Caki2 (cell line): ENCODE measurements at regions not wholly inside any gene's neighbourhood (a gene's known extent, or its start where the extent isn't known, plus 50 kb on each side); places are given as distances from the start of the nearest gene placed in this dataset.
"Not testable (repeated sequence)": the region's sequence is repeated elsewhere in the genome, so short reads cannot be mapped to it uniquely, and the experiment has no call there.

Experiments
- DNase-seq: peaks from one replicate; pipeline ENCODE4 v3.0.0-alpha.2; 2015; ENCODE audit warnings: low read depth
- in situ Hi-C: cut with HindIII; loops from 2 replicates; pipeline ENCODE4 v1.10.0; 2016; ENCODE audit warnings: low sequenced_read_pairs, low pct_unique_long_range_greater_than_20kb, mixed read lengths

GRCh38 chr7:81235997-81236396 lies 317.1 kb upstream of the SEMA3C start:
- DNase-seq: no peak
- in situ Hi-C loops: no loop called here

- no peak for DNase-seq
Measured at GRCh38 chr7:81234896-81235295, 316.0 kb upstream of the SEMA3C start.

GRCh38 chr7:81233208-81233940 lies 314.5 kb upstream of the SEMA3C start:
- DNase-seq: no peak
- in situ Hi-C loops: no loop called here

More at GRCh38 chr7:81234896-81235295, 316.0 kb upstream of the SEMA3C start:
- in situ Hi-C loops: no loop called here

GRCh38 chr7:81232084-81232799 lies 313.4 kb upstream of the SEMA3C start:
- in situ Hi-C loops: no loop called here
- DNase-seq: no peak

GRCh38 chr7:81231301-81231838 lies 312.5 kb upstream of the SEMA3C start:
- DNase-seq: no peak
- in situ Hi-C loops: no loop called here

DNA sequence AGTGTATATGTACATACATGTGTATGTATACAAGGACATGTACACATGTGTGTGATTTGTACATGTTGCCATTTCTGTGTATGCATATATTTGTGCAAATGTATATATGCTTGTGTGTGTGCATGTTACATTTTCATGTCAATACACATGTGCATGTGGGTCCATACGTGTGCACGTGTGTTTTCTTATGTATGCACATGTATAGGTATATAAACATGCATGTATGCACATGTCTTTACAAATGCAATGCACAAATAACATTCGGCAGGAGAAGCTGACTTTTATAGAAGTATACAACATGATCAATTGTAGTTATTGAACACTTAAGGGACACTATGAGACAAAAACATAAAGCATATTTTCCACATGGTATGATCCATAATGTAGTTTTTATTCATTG lies 307.4 kb upstream of the SEMA3C start:
- DNase-seq: no peak
- in situ Hi-C loops: no loop called here

DNA sequence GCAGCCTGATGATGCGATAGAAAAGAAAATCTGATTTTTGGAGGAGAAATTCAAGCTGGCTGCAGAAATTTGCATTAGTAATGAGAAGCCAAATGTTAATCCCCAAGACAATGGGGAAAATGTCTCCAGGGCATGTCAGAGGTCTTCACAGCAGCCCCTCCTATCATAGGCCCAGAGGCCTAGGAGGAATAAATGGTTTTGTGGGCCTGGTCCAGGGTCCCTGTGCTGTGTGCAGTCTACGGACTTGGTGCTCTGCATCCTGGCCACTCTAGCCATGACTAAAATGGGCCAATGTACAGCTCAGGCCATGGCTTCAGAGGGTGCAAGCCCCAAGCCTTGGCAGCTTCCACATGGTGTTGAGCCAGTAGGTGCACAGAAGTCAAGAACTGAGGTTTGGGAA lies 303.8 kb upstream of the SEMA3C start:
- in situ Hi-C loops, DNase-seq: not testable (repeated sequence)

DNA sequence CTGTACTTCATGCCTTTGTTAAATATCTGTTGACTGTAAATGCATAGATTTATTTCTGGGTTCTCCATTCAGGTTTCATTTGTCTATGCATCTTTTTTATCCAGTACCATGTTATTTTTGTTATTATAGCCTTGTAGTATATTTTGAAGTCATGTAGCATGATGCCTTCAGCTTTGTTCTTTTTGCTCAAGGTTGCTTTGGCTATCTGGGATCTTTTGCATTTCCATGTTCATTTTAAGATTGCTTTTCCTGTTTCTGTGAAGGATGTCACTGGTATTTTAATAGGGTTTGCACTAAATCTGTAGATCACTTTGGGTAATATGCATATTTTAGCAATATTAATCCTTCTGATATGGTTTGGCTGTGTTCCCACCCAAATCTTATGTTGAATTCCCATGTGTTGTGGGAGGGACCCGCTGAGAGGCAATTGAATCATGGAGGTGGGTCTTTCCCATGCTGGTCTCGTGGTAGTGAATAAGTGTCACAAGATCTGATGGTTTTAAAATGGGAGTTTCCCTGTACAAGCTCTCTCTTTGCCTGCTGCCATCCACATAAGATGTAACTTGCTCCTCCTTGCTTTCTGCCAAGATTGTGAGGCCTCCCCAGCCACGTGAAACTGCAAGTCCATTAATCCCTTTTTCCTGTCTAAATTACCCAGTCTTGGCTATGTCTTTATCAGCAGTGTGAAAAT lies 302.8 kb upstream of the SEMA3C start:
- DNase-seq: no peak
- in situ Hi-C loops: no loop called here

- in situ Hi-C loops: no loop called here
- no peak for DNase-seq
Measured at GRCh38 chr7:81218480-81219106, 299.7 kb upstream of the SEMA3C start.

DNA sequence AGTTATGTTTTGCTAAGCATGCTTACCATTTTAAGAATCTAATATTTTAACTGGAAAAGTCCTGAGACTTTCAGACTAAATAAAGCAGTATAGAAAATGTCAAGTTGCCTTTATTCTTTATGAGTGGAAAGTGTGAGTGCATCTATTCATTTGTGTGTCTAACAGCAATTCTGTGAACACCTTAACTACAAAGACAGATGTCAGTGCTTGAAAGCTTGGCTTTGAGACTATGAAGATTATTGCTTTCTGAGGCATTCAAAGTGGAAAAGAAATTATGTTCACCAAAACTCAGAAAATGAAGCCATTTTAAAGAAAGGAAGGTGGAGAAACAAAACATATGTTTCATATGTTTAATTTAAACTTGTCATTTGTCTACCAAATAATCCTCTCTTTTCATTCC lies 294.5 kb upstream of the SEMA3C start:
- in situ Hi-C loops: no loop called here
- DNase-seq: no peak

DNA sequence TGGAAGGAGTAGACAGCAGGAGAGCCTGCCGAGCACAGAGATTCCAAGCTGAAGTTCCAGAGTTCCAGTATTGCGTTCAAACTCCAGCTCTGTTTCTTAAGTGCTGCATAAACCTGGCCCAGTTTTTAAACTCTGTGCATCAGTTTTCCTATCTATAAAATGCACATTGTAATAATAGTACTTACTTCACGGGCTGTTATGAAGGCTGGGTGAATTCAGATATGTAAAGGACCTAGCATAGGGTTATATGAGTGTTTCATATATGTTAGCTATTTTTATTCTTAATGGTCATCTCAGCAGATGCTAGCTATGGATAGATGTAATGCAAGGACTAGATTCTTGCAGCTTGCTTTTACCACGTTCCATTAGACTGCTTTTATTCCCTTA lies 293.1 kb upstream of the SEMA3C start:
- DNase-seq: no peak
- in situ Hi-C loops: no loop called here

- in situ Hi-C loops: no loop called here
- DNase-seq: no peak
Measured at GRCh38 chr7:81211204-81211933, 292.5 kb upstream of the SEMA3C start.

DNA sequence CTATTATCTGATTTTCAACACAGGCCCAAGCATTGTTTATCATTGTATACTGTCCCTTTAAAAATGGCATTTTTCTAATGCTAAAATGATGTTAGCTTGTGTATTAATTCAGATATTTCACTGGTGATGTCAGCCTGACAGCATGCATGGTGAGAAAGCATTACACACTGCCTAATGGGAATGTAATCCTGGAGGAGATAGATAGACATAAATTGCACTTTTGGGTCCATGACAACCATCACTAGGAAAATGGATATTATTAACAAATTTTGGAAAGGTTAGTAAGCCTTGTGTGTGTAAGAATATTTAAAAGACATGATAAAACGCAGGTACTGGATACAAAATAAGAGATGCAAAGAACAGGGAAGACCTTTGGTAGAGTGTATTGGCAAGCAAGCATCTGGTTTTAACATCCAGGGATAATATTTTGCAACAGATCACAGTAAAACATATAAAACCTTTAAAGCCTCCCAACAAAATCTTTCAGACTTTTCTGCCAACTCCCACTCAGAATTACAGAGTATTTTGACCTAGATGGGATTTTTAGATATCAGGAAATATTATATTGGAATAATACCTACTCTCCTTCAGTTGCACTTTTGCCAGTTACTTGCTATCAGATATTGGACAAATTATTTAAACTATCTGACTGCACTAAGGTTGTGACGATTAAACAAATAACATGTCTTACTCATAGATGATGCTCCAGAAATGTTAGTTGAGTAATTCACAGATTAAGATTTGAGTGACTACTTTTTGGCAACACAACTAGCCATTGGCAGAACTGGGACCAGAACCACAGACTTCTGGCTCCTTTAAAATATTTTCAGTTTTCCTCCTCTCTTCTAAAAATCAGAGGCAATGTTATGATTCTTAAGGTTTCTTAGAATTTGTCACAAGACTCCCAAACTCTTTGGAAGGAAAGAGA lies 291.6 kb upstream of the SEMA3C start:
- no peak for DNase-seq
- in situ Hi-C loops: no loop called here

DNA sequence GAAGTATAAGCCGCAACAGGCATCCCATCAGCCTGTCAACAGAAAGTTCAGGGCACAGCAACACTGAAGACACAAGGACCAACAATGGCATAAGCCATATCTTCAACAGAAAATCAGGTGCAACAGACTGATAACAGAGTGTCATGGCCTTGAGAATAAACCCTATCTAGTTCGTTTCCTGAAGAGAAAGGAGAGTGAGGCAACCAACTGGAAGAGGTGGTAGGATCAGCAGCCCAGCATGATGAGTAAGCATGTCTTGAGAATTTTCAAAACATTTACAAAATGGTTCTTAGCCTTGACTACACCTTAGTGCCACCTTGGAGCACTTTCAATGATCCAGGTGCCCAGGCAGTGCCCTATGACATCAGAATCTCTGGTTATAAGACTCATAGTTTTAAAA lies 290.2 kb upstream of the SEMA3C start:
- no peak for DNase-seq
- in situ Hi-C loops: no loop called here

DNA sequence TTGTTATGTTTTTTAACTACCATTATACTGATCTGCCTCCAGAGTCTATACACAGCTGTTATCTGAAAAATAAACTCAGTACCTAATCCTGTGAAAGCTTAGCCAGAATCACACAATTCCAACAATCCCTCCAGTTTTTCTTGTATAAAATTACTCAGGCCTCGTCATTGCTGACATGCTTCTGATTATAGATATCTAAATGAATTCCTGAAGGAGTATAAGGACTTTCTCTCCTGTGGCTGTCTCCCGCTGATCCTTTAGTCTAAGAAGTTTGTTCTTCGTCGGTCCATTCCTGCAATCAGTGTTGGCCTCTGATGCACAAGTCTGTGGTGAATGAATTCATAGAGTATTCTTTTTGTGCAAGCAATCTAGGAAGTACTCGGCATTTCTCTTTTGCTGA lies 288.9 kb upstream of the SEMA3C start:
- in situ Hi-C loops: no loop called here
- no peak for DNase-seq

DNA sequence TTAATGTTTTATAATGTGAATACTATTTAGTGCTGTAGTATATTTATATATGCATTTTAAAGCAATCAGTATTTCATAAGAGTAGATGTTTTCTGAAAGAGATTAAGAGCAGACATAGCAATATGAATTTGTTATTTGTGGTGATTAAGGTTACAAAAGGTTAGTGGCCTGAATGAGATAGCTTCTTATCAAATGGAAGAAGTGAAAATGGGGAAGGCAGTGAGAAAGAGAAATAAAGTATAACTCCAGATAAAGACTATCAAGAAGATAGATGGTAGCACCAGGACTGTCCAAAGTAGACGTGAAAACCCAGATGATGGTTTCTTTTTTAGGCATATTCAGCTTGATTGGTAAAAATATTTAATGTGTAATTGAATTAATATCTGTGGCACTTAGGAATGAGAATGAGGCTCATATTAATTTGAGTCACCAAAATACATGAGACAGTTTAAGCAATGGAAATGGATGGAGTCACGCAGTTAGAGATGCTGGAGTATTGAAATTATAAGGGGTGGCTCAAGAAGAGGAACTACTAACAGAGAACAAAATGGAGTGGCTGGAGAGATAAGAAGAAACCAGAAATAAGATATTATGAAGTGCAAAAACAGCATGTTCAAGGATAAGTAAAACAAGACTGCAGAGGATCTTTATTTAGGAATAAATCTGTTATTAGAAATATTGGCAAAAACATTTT lies 288.0 kb upstream of the SEMA3C start:
- in situ Hi-C loops: no loop called here
- DNase-seq: no peak

DNA sequence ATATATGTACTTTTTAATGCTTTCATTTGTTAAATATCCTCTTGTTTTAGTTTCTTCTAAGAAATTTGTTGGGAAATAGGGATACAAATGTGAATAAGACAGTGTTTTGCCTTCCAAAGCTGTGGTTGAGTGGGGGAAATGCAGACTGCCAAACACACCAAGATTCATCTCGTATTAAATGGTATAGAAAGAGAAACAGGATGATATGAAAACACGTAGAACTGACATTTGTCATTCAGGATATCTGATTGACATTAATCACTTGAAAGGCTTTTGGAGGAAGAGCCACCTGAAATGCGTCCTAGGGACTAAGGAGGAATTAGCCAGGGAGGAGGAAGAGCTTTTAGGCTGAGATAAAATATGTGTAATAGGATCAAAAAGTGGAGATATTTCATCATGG lies 287.4 kb upstream of the SEMA3C start:
- in situ Hi-C loops: no loop called here
- DNase-seq: no peak
